CD4-positive, alpha-beta T cell treated with Interleukin-21 for 1 hour (primary cell): ENCODE measurements at regions not wholly inside any gene's neighbourhood (a gene's known extent, or its start where the extent isn't known, plus 50 kb on each side); places are given as distances from the start of the nearest gene placed in this dataset.
"Not testable (repeated sequence)": the region's sequence is repeated elsewhere in the genome, so short reads cannot be mapped to it uniquely, and the experiment has no call there.

Experiments
- DNase-seq: peaks from one replicate; pipeline ENCODE4 v3.0.0-alpha.2; 2020

- DNase-seq: no peak
Observed at GRCh38 chr13:66152596-66152995, 1077.5 kb downstream of the PCDH9 start.

- not testable (repeated sequence) for DNase-seq
Observed at GRCh38 chr13:66144357-66144756, 1085.8 kb downstream of the PCDH9 start.

- DNase-seq: no peak
Observed at GRCh38 chr13:66139701-66140100, 1090.4 kb downstream of the PCDH9 start.

- DNase-seq: no peak
Observed at GRCh38 chr13:66139250-66139649, 1090.9 kb downstream of the PCDH9 start.

- no peak for DNase-seq
Observed at GRCh38 chr13:66138172-66138811, 1091.8 kb downstream of the PCDH9 start.

GRCh38 chr13:66137384-66137783 lies 1092.8 kb downstream of the PCDH9 start:
- DNase-seq: no peak

- no peak for DNase-seq
Observed at GRCh38 chr13:66128692-66129269, 1101.4 kb downstream of the PCDH9 start.

GRCh38 chr13:66128201-66128600 lies 1101.9 kb downstream of the PCDH9 start:
- DNase-seq: no peak

- DNase-seq: no peak
Observed at GRCh38 chr13:66117563-66117962, 1112.6 kb downstream of the PCDH9 start.

GRCh38 chr13:66113882-66114526 lies 1116.1 kb downstream of the PCDH9 start:
- no peak for DNase-seq

GRCh38 chr13:66111628-66112027 lies 1118.5 kb downstream of the PCDH9 start:
- no peak for DNase-seq

- no peak for DNase-seq
Observed at GRCh38 chr13:66106246-66106645, 1123.9 kb downstream of the PCDH9 start.

GRCh38 chr13:66102864-66103263 lies 1127.3 kb downstream of the PCDH9 start:
- DNase-seq: no peak

GRCh38 chr13:66099825-66100224 lies 1130.3 kb downstream of the PCDH9 start:
- DNase-seq: no peak

- no peak for DNase-seq
Observed at GRCh38 chr13:66098931-66099628, 1131.1 kb downstream of the PCDH9 start.

- DNase-seq: no peak
Observed at GRCh38 chr13:66089711-66090110, 1140.4 kb downstream of the PCDH9 start.

GRCh38 chr13:66087269-66087710 lies 1142.8 kb downstream of the PCDH9 start:
- no peak for DNase-seq

- DNase-seq: no peak
Observed at GRCh38 chr13:66077132-66077689, 1152.9 kb downstream of the PCDH9 start.

- DNase-seq: no peak
Observed at GRCh38 chr13:66076417-66076816, 1153.7 kb downstream of the PCDH9 start.

- no peak for DNase-seq
Observed at GRCh38 chr13:66074018-66074615, 1156.0 kb downstream of the PCDH9 start.

- not testable (repeated sequence) for DNase-seq
Observed at GRCh38 chr13:66072097-66072496, 1158.0 kb downstream of the PCDH9 start.

GRCh38 chr13:66071608-66072007 lies 1158.5 kb downstream of the PCDH9 start:
- no peak for DNase-seq

GRCh38 chr13:66071029-66071428 lies 1159.1 kb downstream of the PCDH9 start:
- no peak for DNase-seq
